ENCODE measurements at regions not wholly inside any gene's neighbourhood (a gene's known extent, or its start where the extent isn't known, plus 50 kb on each side); places are given as distances from the start of the nearest gene placed in this dataset.

GRCh38 chr5:1662559-1663085 lies 137.0 kb downstream of the MRPL36 start:
- FAIRE-seq: no peak
- POLR2A ChIA-PET: no interaction called here
- RAD21 ChIA-PET (ENCODE audit: unreplicated experiment): no interaction called here

More at GRCh38 chr5:1662559-1663085, 137.0 kb downstream of the MRPL36 start:
- intact Hi-C loops (cut with micrococcal nuclease; ENCODE audit: unreplicated experiment): no loop called here
- Histone ChIP-seq H3K27ac (ENCODE audit: control insufficient read depth, insufficient read depth) (no peak overlapping the region), H3K4me3 (no peak overlapping the region), H4K20me1 (ENCODE audit: control insufficient read depth, insufficient read depth) (no peaks in the 10 kb centered on the region), H2AFZ (ENCODE audit: control insufficient read depth, low read depth, low read length) (no peak overlapping the region), H3K9ac (ENCODE audit: control insufficient read depth, insufficient read depth, low read length) (no peak overlapping the region), H3K4me1 (ENCODE audit: control insufficient read depth, insufficient read depth, low read length) (no peaks in the 10 kb centered on the region), H3K27me3 (replicated peaks in 1 of 2; ENCODE audit: control insufficient read depth in 2 of 2, insufficient read depth in 2 of 2, low read length in 1 of 2) (peaks cover 0 to 2% of the 10 kb centered on the region in 2 experiments; a peak in 3 of 4 replicates), H3K9me3 (replicated peaks; ENCODE audit: control insufficient read depth, insufficient read depth, low read length) (no peaks in the 10 kb centered on the region), H3K4me2 (ENCODE audit: control insufficient read depth, insufficient read depth) (no peak overlapping the region), H3K79me2 (ENCODE audit: control insufficient read depth, insufficient read depth, low read length) (no peaks in the 10 kb centered on the region), H3K36me3 (ENCODE audit: control insufficient read depth in 2 of 2, insufficient read depth in 2 of 2, low read length in 1 of 2) (no peaks in the 10 kb centered on the region)
- no TSS peak for BruUV-seq (replicated peaks)
- in situ Hi-C loops (cut with MboI): no loop called here
- TF ChIP-seq RB1 (IDR thresholded peaks at IDR 0.05; ENCODE audit: borderline replicate concordance): no peak
- no peak for TF ChIP-seq SKIL (IDR thresholded peaks at IDR 0.05; ENCODE audit: low read depth, poor library complexity, severe bottlenecking)
- no peak for TF ChIP-seq POLR2A (IDR thresholded peaks at IDR 0.05; ENCODE audit: low read depth, low read length)
- no peak for TF ChIP-seq BCL11A (IDR thresholded peaks at IDR 0.05; ENCODE audit: low read depth, low read length)
- no peak for TF ChIP-seq ELK1 (IDR thresholded peaks at IDR 0.05; ENCODE audit: low read depth, low read length)
- TF ChIP-seq SUZ12 (IDR thresholded peaks at IDR 0.05; ENCODE audit: unreplicated experiment): no peak
- TF ChIP-seq FOXK2 (IDR thresholded peaks at IDR 0.05): no peak
- TF ChIP-seq NR2C2 (IDR thresholded peaks at IDR 0.05; ENCODE audit: borderline replicate concordance, control insufficient read depth, insufficient read length, low read depth): no peak
- TF ChIP-seq BHLHE40 (IDR thresholded peaks at IDR 0.05; ENCODE audit: borderline replicate concordance in 1 of 2, low read depth in 2 of 2, low read length in 1 of 2): no peak
- no peak for TF ChIP-seq BRCA1 (IDR thresholded peaks at IDR 0.05; ENCODE audit: low read depth, low read length)
- no peak for TF ChIP-seq TCF7 (IDR thresholded peaks at IDR 0.05; ENCODE audit: borderline replicate concordance)
- TF ChIP-seq CHD1 (IDR thresholded peaks at IDR 0.05; ENCODE audit: low read depth, low read length): no peak
- ChIA-PET SMC1A (ENCODE audit: uncharacterized antibody, unreplicated experiment) (no interaction called here), CTCF (no interaction called here)
- 62% methylated on average over 20 of the region's 20 CpGs for WGBS (ENCODE audit: insufficient coverage, insufficient replicate concordance, low lambda C conversion rate, missing lambda C conversion rate)
- ATAC-seq (no peak), DNase-seq (ENCODE audit: low read depth, low spot score) (no peak)

Data from GM12878 (cell line).